CD14-positive monocyte (primary cell): ENCODE measurements at regions not wholly inside any gene's neighbourhood (a gene's known extent, or its start where the extent isn't known, plus 50 kb on each side); places are given as distances from the start of the nearest gene placed in this dataset.

Source experiments
- DNase-seq, 3 donors: peaks; one replicate each; pipeline ENCODE4 v3.0.0-alpha.2; 2011 to 2022
- H2AFZ ChIP-seq: 2 replicates; pipeline ENCODE4 v1.6.0; 2012; ENCODE audit warnings: mild to moderate bottlenecking, low read depth, low read length, inconsistent platforms; ENCODE audit not compliant: insufficient read depth, poor library complexity, severe bottlenecking
- H3K27ac ChIP-seq, 2 donors: 1 replicate in 1 of 2; 2 replicates in 1 of 2; pipeline ENCODE4 v1.5.1; 2012 to 2013; ENCODE audit warnings: low read length in 2 of 2, control low read depth in 1 of 2, inconsistent platforms in 1 of 2, low read depth in 1 of 2, mild to moderate bottlenecking in 1 of 2
- H3K27me3 ChIP-seq, 2 donors: one replicate each; pipeline versions ENCODE4 v1.6.0 to v1.6.1; 2011 to 2013; ENCODE audit warnings: low read length in 2 of 2; ENCODE audit not compliant: control insufficient read depth in 2 of 2, insufficient read depth in 2 of 2
- H3K36me3 ChIP-seq, 2 donors: replicated peaks in 1 of 2; 1 replicate in 1 of 2; 2 replicates in 1 of 2; pipeline versions ENCODE4 v1.5.1 to v1.6.1; 2012 to 2013; ENCODE audit warnings: low read length in 2 of 2, control low read depth in 1 of 2, inconsistent platforms in 1 of 2, mild to moderate bottlenecking in 1 of 2; ENCODE audit not compliant: insufficient read depth in 2 of 2, control insufficient read depth in 1 of 2
- H3K4me1 ChIP-seq, 2 donors: 1 replicate in 1 of 2; 2 replicates in 1 of 2; pipeline versions ENCODE4 v1.5.1 to v1.6.1; 2012 to 2013; ENCODE audit warnings: low read length in 2 of 2, control low read depth in 1 of 2, inconsistent platforms in 1 of 2, mild to moderate bottlenecking in 1 of 2, moderate library complexity in 1 of 2; ENCODE audit not compliant: insufficient read depth in 2 of 2, control insufficient read depth in 1 of 2
- H3K4me2 ChIP-seq: replicated peaks from 2 replicates; pipeline ENCODE3; 2012; ENCODE audit warnings: low read length, moderate library complexity, mild to moderate bottlenecking; ENCODE audit not compliant: poor library complexity, severe bottlenecking; ENCODE audit errors: extremely low read depth
- H3K4me3 ChIP-seq, 3 experiments: fragments of 200-600 bp in 1 of 3; sonication (generic) in 1 of 3; replicated peaks in 1 of 3; 1 replicate in 2 of 3; 2 replicates in 1 of 3; pipeline ENCODE4 v1.5.1; 2011 to 2013; ENCODE audit warnings: low read length in 3 of 3, mild to moderate bottlenecking in 3 of 3, control low read depth in 2 of 3, low read depth in 2 of 3, inconsistent platforms in 1 of 3, moderate library complexity in 1 of 3
- H3K79me2 ChIP-seq: 2 replicates; pipeline ENCODE4 v1.6.0; 2012; ENCODE audit warnings: mild to moderate bottlenecking, control low read depth, inconsistent platforms, low read length, moderate library complexity; ENCODE audit not compliant: insufficient read depth
- H3K9ac ChIP-seq: 2 replicates; pipeline ENCODE4 v1.6.0; 2017; ENCODE audit warnings: low read length, mild to moderate bottlenecking; ENCODE audit not compliant: insufficient read depth, poor library complexity, severe bottlenecking
- H3K9me3 ChIP-seq, 2 donors: replicated peaks in 1 of 2; 1 replicate in 1 of 2; 2 replicates in 1 of 2; pipeline versions ENCODE4 v1.5.1 to v1.6.1; 2012 to 2013; ENCODE audit warnings: low read length in 2 of 2, control low read depth in 1 of 2; ENCODE audit not compliant: control insufficient read depth in 1 of 2, insufficient read depth in 1 of 2
- H4K20me1 ChIP-seq: 2 replicates; pipeline ENCODE4 v1.6.0; 2012; ENCODE audit warnings: mild to moderate bottlenecking, low read length, control low read depth, moderate library complexity; ENCODE audit not compliant: insufficient read depth
- H3K27ac Mint-ChIP-seq, 7 donors: one replicate each; pipeline ENCODE4 v1.8.0; 2020; ENCODE audit warnings: mild to moderate bottlenecking in 7 of 7, mixed read lengths in 7 of 7, moderate library complexity in 6 of 7, inconsistent platforms in 2 of 7
- H3K27me3 Mint-ChIP-seq, 3 donors: one replicate each; pipeline ENCODE4 v1.8.0; 2021 to 2022; ENCODE audit warnings: low read depth in 3 of 3, mild to moderate bottlenecking in 3 of 3, mixed read lengths in 3 of 3, moderate library complexity in 3 of 3, inconsistent platforms in 1 of 3
- H3K36me3 Mint-ChIP-seq, 2 donors: one replicate each; pipeline ENCODE4 v1.8.0; 2020; ENCODE audit warnings: mixed read lengths in 2 of 2, inconsistent platforms in 1 of 2, mild to moderate bottlenecking in 1 of 2
- H3K4me1 Mint-ChIP-seq: one replicate; pipeline ENCODE4 v1.8.0; 2020; ENCODE audit warnings: mild to moderate bottlenecking, mixed read lengths
- H3K4me3 Mint-ChIP-seq, 2 donors: one replicate each; pipeline ENCODE4 v1.8.0; 2020; ENCODE audit warnings: mild to moderate bottlenecking in 2 of 2, mixed read lengths in 2 of 2, moderate library complexity in 1 of 2
- H3K9me3 Mint-ChIP-seq, 7 donors: one replicate each; pipeline ENCODE4 v1.8.0; 2020 to 2022; ENCODE audit warnings: mixed read lengths in 7 of 7, mild to moderate bottlenecking in 6 of 7, moderate library complexity in 6 of 7, inconsistent platforms in 2 of 7
- WGBS: methylation state at CpG from one replicate; pipeline ENCODE4 v1.1.5; 2013; ENCODE audit warnings: missing lambda C conversion rate; ENCODE audit not compliant: insufficient coverage; 5-methylcytosine and 5-hydroxymethylcytosine counted together
- intact Hi-C, 2 donors: fragments of 100-400 bp; cut with micrococcal nuclease; formaldehyde crosslinking; loops; one replicate each; pipeline versions ENCODE4 v1.15.0 to v1.15.1; 2023
- TF ChIP-seq, protein P1 (sequence below): fragments of 200-600 bp; IDR thresholded peaks from one replicate; pipeline ENCODE4 v1.8.0; 2022; ENCODE audit warnings: antibody characterized with exemption, mild to moderate bottlenecking

DNA sequence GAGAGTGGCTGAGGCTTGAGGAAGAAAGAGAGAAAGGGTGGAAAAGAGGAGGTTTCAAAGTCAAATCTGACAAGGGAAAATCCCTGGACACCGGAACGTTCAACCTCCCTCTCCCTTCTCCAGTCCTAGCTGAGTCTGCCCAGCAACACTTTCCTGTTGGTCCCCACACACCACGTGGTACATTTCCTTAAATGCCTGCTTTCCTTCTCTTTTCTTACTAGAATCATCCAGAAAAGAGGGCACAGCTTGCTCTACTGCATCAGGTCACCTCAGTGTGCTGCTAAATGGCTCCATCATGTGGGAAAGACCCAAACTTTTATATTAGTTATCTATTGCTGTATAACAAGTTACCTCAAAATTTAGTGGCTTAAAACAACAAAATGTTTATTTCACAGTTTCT is 181.2 kb downstream of the NECTIN3 start:
- Histone ChIP-seq H3K4me2 (no peak overlapping the region), H3K9me3 (no peaks in the 10 kb centered on the region), H2AFZ (no peak overlapping the region), H3K4me1 (no peaks in the 10 kb centered on the region), H3K36me3 (no peaks in the 10 kb centered on the region), H3K9ac (no peak overlapping the region), H4K20me1 (no peaks in the 10 kb centered on the region), H3K4me3 (no peak overlapping the region), H3K79me2 (no peaks in the 10 kb centered on the region), H3K27me3 (no peaks in the 10 kb centered on the region), H3K27ac (no peak overlapping the region)
- 0% methylated on average over 1 of the region's 3 CpGs for WGBS
- intact Hi-C loops, result no loop called here
- H3K27ac Mint-ChIP-seq, result no peak overlapping the region
- H3K4me1 Mint-ChIP-seq, result no peaks in the 10 kb centered on the region
- no peak for DNase-seq
- TF ChIP-seq, protein P1, sequence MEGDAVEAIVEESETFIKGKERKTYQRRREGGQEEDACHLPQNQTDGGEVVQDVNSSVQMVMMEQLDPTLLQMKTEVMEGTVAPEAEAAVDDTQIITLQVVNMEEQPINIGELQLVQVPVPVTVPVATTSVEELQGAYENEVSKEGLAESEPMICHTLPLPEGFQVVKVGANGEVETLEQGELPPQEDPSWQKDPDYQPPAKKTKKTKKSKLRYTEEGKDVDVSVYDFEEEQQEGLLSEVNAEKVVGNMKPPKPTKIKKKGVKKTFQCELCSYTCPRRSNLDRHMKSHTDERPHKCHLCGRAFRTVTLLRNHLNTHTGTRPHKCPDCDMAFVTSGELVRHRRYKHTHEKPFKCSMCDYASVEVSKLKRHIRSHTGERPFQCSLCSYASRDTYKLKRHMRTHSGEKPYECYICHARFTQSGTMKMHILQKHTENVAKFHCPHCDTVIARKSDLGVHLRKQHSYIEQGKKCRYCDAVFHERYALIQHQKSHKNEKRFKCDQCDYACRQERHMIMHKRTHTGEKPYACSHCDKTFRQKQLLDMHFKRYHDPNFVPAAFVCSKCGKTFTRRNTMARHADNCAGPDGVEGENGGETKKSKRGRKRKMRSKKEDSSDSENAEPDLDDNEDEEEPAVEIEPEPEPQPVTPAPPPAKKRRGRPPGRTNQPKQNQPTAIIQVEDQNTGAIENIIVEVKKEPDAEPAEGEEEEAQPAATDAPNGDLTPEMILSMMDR, result no peak
- peaks cover 0 to 3% (median 0%) of the 10 kb centered on the region in 3 donors for H3K27me3 Mint-ChIP-seq
- peaks cover 0 to 10% (median 1%) of the 10 kb centered on the region in 7 donors for H3K9me3 Mint-ChIP-seq
- H3K4me3 Mint-ChIP-seq, result no peak overlapping the region
- H3K36me3 Mint-ChIP-seq, result no peaks in the 10 kb centered on the region

DNA sequence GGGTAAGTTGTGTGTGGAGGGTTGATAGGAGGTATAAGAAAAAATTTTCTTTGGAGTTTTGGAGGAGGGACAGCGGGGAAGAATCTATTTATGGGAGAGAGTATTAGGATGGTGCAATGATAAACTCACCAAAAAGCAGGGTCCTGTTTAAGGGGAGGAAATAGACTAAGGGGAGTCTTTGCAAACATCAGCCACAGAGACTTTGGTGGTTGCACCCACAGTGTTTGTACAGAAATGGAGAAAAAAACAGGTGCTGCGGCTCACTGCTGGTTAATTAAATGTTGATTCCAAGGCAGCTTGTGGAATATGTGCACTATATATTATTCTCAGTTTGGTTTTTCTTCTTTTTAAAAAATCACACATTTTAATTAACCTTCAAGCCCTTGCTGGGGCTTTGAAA is 182.1 kb downstream of the NECTIN3 start:
- Histone ChIP-seq H2AFZ (no peak overlapping the region), H3K36me3 (no peaks in the 10 kb centered on the region), H3K27me3 (no peaks in the 10 kb centered on the region), H3K9me3 (no peaks in the 10 kb centered on the region), H3K79me2 (no peaks in the 10 kb centered on the region), H4K20me1 (no peaks in the 10 kb centered on the region), H3K9ac (no peak overlapping the region), H3K4me2 (no peak overlapping the region), H3K27ac (no peak overlapping the region), H3K4me3 (no peak overlapping the region), H3K4me1 (no peaks in the 10 kb centered on the region)
- 82% methylated on average over 1 of the region's 2 CpGs for WGBS
- TF ChIP-seq, protein P1, result no peak
- no peak overlapping the region for H3K4me3 Mint-ChIP-seq
- intact Hi-C loops, result no loop called here
- H3K27me3 Mint-ChIP-seq, result peaks cover 0 to 3% (median 0%) of the 10 kb centered on the region in 3 donors
- no peak overlapping the region for H3K27ac Mint-ChIP-seq
- no peak for DNase-seq
- no peaks in the 10 kb centered on the region for H3K36me3 Mint-ChIP-seq
- H3K9me3 Mint-ChIP-seq, result peaks cover 0 to 8% (median 1%) of the 10 kb centered on the region in 7 donors
- H3K4me1 Mint-ChIP-seq, result no peaks in the 10 kb centered on the region
